ENCODE measurements at regions not wholly inside any gene's neighbourhood (a gene's known extent, or its start where the extent isn't known, plus 50 kb on each side); places are given as distances from the start of the nearest gene placed in this dataset.

GRCh38 chr22:25484521-25485315, 79.8 kb upstream of the GRK3 start:
- H3K79me2 ChIP-seq (ENCODE audit: control insufficient read depth, insufficient read depth, low read length), result no peaks in the 10 kb centered on the region
- no peaks in the 10 kb centered on the region for H3K36me3 ChIP-seq (ENCODE audit: control insufficient read depth in 2 of 2, extremely low read depth in 1 of 2, insufficient read depth in 2 of 2, low read length in 2 of 2)
- DNase-seq (ENCODE audit: low read depth, low spot score) (no peak), FAIRE-seq (no peak)
- H3K9me3 ChIP-seq (replicated peaks; ENCODE audit: control insufficient read depth, insufficient read depth, low read length), result no peaks in the 10 kb centered on the region
- no peak overlapping the region for H3K27ac ChIP-seq (ENCODE audit: insufficient read depth, low read depth, low read length)
- no peaks in the 10 kb centered on the region for H3K27me3 ChIP-seq (ENCODE audit: control insufficient read depth in 2 of 2, insufficient read depth in 2 of 2, low read length in 2 of 2)
- ChIA-PET CTCF (interaction anchor here (0.7 kb wide), 1 partner anchor 288 kb away, joined by 3 read pairs; no protein-coding TSS in a partner anchor), POLR2A (no interaction called here)
- dilution Hi-C loops (cut with MboI; ENCODE audit: extremely low pct_ligation_motif_present, low sequenced_read_pairs) (no loop called here), intact Hi-C loops (cut with micrococcal nuclease) (no loop called here)
- H2AFZ ChIP-seq (ENCODE audit: low read depth, low read length), result no peak overlapping the region
- H3K4me3 ChIP-seq (replicated peaks in 1 of 3; ENCODE audit: insufficient read depth in 1 of 3, low read depth in 1 of 3, low read length in 3 of 3), result no peak overlapping the region
- H3K9ac ChIP-seq (replicated peaks; ENCODE audit: extremely low read depth, insufficient read depth, low read length), result no peak overlapping the region
- no peaks in the 10 kb centered on the region for H3K9me1 ChIP-seq (replicated peaks; ENCODE audit: control insufficient read depth, extremely low read depth, insufficient read depth, low read length)
- H4K20me1 ChIP-seq (replicated peaks; ENCODE audit: control insufficient read depth, extremely low read depth, insufficient read depth, low read length), result no peaks in the 10 kb centered on the region
- no peaks in the 10 kb centered on the region for H3K4me1 ChIP-seq (ENCODE audit: control insufficient read depth, extremely low read depth, insufficient read depth, low read length)
- no peak overlapping the region for H3K4me2 ChIP-seq (ENCODE audit: insufficient read depth, low read length)
- BruUV-seq (replicated peaks), result no TSS peak
- no peak for TF ChIP-seq MAX (IDR thresholded peaks at IDR 0.05; ENCODE audit: insufficient read depth, insufficient read length)
- TF ChIP-seq FOS (IDR thresholded peaks at IDR 0.05; ENCODE audit: borderline replicate concordance, insufficient read depth, low read length), result no peak
- no peak for TF ChIP-seq POLR2AphosphoS5 (IDR thresholded peaks at IDR 0.05; ENCODE audit: insufficient read depth, low read depth, low read length)
- TF ChIP-seq JUN (IDR thresholded peaks at IDR 0.05; ENCODE audit: borderline replicate concordance, insufficient read depth, insufficient read length, low read depth), result no peak
- no peak for TF ChIP-seq MYC (IDR thresholded peaks at IDR 0.05; ENCODE audit: low read depth, low read length)
- TF ChIP-seq POLR2A (IDR thresholded peaks at IDR 0.05; ENCODE audit: low read depth, low read length), result no peak
- TF ChIP-seq EZH2 (IDR thresholded peaks at IDR 0.05; ENCODE audit: borderline replicate concordance, low read depth, low read length, severe bottlenecking), result no peak
- no peak for TF ChIP-seq CTCF (IDR thresholded peaks at IDR 0.05; ENCODE audit: extremely low read depth in 1 of 2, insufficient read depth in 1 of 2, low read depth in 1 of 2, low read length in 2 of 2)
- no peak for TF ChIP-seq GATA2 (IDR thresholded peaks at IDR 0.05; ENCODE audit: insufficient read depth, insufficient read length, low read depth, low read length)
